ENCODE measurements at regions not wholly inside any gene's neighbourhood (a gene's known extent, or its start where the extent isn't known, plus 50 kb on each side); places are given as distances from the start of the nearest gene placed in this dataset.
A peak's percentile ranks its signal among the peaks of the same experiment; 100 is the strongest.

DNA sequence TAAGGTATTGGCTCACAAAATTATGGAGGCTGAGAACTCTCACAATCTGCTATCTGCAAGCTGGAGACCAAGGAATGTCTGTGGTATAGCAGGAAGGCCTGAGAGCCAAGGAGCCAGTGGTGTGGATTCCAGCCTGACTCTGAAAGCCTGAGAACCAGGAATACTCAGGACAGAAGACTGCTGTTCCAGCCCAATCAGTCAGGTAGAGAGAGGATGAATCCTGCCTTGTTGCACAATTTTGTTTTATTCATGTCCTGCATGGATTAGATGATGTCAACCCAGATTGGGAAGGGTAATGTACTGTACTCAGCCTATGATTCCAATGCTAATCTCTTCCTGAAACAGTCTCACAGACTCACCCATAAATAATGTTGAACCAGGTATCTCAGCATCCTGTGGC lies 312.4 kb upstream of the KCNMB2 start:
- TF ChIP-seq, protein P1, sequence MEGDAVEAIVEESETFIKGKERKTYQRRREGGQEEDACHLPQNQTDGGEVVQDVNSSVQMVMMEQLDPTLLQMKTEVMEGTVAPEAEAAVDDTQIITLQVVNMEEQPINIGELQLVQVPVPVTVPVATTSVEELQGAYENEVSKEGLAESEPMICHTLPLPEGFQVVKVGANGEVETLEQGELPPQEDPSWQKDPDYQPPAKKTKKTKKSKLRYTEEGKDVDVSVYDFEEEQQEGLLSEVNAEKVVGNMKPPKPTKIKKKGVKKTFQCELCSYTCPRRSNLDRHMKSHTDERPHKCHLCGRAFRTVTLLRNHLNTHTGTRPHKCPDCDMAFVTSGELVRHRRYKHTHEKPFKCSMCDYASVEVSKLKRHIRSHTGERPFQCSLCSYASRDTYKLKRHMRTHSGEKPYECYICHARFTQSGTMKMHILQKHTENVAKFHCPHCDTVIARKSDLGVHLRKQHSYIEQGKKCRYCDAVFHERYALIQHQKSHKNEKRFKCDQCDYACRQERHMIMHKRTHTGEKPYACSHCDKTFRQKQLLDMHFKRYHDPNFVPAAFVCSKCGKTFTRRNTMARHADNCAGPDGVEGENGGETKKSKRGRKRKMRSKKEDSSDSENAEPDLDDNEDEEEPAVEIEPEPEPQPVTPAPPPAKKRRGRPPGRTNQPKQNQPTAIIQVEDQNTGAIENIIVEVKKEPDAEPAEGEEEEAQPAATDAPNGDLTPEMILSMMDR (IDR thresholded peaks at IDR 0.05; ENCODE audit: insufficient read depth, low read length, severe bottlenecking): no peak
- DNase-seq (ENCODE audit: low read depth): peak; percentile 71
- FAIRE-seq: no peak
- H3K4me3 ChIP-seq (ENCODE audit: low read depth, low read length): no peak overlapping the region
- H3K36me3 ChIP-seq (ENCODE audit: control insufficient read depth, insufficient read depth, low read length): no peaks in the 10 kb centered on the region
- no peaks in the 10 kb centered on the region for H3K27me3 ChIP-seq (ENCODE audit: control insufficient read depth, insufficient read depth, low read length)

DNA sequence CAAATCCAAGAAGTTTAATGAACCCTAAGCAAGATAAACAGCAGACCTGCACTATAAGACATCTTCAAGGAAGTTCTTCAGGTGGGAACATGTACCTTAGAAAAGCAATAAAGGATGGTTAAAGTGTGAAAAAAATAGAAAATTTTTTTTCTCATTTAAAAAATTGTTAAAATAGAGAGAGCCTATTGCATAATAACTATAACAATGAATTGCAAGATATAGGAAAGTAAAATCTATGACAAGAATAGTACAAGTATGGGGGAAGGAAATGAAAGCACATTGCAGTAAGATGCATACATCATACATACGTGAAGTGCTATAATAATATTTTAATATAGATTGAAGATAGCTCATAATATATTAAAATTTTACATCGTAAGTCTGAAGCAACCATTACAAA lies 310.1 kb upstream of the KCNMB2 start:
- H3K4me3 ChIP-seq (ENCODE audit: low read depth, low read length): no peak overlapping the region
- TF ChIP-seq, protein P1 (IDR thresholded peaks at IDR 0.05; ENCODE audit: insufficient read depth, low read length, severe bottlenecking): no peak
- H3K36me3 ChIP-seq (ENCODE audit: control insufficient read depth, insufficient read depth, low read length): no peaks in the 10 kb centered on the region
- DNase-seq (ENCODE audit: low read depth) (no peak), FAIRE-seq (no peak)
- no peaks in the 10 kb centered on the region for H3K27me3 ChIP-seq (ENCODE audit: control insufficient read depth, insufficient read depth, low read length)

DNA sequence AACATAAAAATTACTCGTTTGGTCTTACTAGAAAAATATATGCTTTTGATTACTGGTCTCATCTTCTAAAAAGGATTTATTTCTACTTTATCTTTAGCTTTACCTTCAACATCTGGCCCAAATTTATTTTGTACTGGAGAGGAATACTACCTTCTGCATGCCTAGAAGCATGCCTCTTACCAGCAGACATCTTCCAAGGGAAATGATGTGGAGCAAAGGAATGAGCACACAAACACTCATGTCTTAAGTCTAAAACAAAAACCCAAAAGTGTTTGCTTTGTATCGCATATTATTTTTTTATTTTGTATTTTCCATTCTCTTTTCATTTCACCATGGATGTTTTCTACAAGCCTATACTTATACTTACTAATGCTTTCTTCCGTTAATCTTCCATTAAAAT lies 304.6 kb upstream of the KCNMB2 start:
- Histone ChIP-seq H3K27me3 (ENCODE audit: control insufficient read depth, insufficient read depth, low read length) (no peaks in the 10 kb centered on the region), H3K36me3 (ENCODE audit: control insufficient read depth, insufficient read depth, low read length) (no peaks in the 10 kb centered on the region), H3K4me3 (ENCODE audit: low read depth, low read length) (no peak overlapping the region)
- no peak for FAIRE-seq
- peak; percentile 10 for DNase-seq (ENCODE audit: low read depth)
- TF ChIP-seq, protein P1 (IDR thresholded peaks at IDR 0.05; ENCODE audit: insufficient read depth, low read length, severe bottlenecking): no peak

DNA sequence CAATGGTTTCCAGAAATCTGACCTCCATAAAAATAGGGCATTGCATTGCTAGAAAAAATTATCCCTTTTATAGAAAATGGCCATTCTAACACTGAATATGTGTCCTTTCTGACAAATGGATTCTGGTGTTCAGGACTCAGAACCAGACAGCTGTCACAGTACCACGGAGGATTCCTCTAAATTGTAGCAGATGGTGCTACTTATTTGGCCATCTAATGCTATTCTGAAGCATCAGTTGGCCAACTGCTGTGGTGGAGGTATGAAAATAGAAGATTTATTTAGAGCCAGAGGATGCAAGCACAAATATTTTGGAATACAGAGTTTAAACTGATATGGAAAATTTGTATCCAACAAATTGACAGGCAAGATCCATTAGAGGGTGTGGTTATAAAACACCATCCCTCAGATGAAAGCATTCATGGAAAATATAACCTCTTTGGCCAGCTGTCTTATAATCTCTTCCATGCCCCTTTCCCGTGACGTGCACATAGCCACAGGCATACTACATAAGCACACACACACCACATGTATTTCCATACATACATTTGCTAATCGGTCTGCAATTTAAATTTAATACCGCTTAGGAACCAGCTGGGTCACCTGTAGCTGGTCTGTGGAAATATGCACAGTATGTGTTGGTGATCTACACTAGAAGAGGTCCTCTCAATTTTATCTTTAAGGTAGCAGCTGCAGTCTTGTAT lies 302.7 kb upstream of the KCNMB2 start:
- H3K36me3 ChIP-seq (ENCODE audit: control insufficient read depth, insufficient read depth, low read length): no peaks in the 10 kb centered on the region
- FAIRE-seq: no peak
- DNase-seq (ENCODE audit: low read depth): no peak
- TF ChIP-seq, protein P1 (IDR thresholded peaks at IDR 0.05; ENCODE audit: insufficient read depth, low read length, severe bottlenecking): no peak
- no peak overlapping the region for H3K4me3 ChIP-seq (ENCODE audit: low read depth, low read length)
- no peaks in the 10 kb centered on the region for H3K27me3 ChIP-seq (ENCODE audit: control insufficient read depth, insufficient read depth, low read length)

DNA sequence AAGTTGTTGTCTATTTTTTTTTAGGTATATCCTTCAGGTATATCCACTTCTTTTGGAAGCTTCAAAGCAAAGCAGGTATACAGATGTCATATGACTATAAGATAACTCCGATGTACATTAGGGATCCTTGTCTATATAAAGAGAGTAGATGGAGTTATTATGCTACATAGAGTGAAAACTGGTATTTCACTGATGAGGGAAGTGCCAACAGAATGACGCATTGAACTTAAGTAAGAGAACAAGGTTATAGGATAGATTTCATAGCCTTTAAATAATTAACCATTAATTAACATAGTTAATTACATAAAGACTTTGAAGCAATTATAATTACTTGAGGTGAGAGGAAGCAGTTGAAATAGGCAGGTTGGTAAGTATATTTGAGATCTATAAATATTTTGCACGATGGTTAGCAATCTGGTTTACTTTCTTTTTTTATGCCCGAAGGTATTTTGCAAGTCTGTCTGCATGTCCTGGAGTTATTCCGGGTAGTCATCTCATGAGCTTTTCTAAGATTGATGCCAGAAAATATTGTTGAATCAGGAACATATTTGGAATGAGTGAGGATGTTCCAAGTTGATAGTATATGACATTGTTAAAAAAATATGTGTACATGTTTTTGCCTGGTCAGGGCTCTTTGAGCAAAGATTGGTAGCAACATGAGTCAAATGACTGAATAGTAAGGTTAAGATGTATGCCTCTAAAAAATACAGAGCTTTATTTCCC lies 299.5 kb upstream of the KCNMB2 start:
- H3K4me3 ChIP-seq (ENCODE audit: low read depth, low read length): no peak overlapping the region
- H3K36me3 ChIP-seq (ENCODE audit: control insufficient read depth, insufficient read depth, low read length): no peaks in the 10 kb centered on the region
- DNase-seq (ENCODE audit: low read depth) (peak; percentile 58), FAIRE-seq (no peak)
- no peaks in the 10 kb centered on the region for H3K27me3 ChIP-seq (ENCODE audit: control insufficient read depth, insufficient read depth, low read length)
- TF ChIP-seq, protein P1 (IDR thresholded peaks at IDR 0.05; ENCODE audit: insufficient read depth, low read length, severe bottlenecking): no peak
